ENCODE measurements at regions not wholly inside any gene's neighbourhood (a gene's known extent, or its start where the extent isn't known, plus 50 kb on each side); places are given as distances from the start of the nearest gene placed in this dataset.
"Not testable (repeated sequence)": the region's sequence is repeated elsewhere in the genome, so short reads cannot be mapped to it uniquely, and the experiment has no call there.

- no peaks in the 10 kb centered on the region for H3K27me3 ChIP-seq
- no peak overlapping the region for H3K4me3 ChIP-seq
- peaks cover 7% of the 10 kb centered on the region for H3K4me1 ChIP-seq
- no peaks in the 10 kb centered on the region for H3K36me3 ChIP-seq
- TF ChIP-seq POLR2A (IDR thresholded peaks at IDR 0.05) (no peak), POLR2AphosphoS5 (IDR thresholded peaks at IDR 0.05) (no peak), EP300 (IDR thresholded peaks at IDR 0.05) (no peak), CTCF (IDR thresholded peaks at IDR 0.05) (no peak)
- peaks cover 10% of the 10 kb centered on the region for H3K9me3 ChIP-seq
- no peak for DNase-seq (ENCODE audit: low spot score in 2 of 2)
- no peak overlapping the region for H3K27ac ChIP-seq
- 34% methylated on average over 3 of the region's 3 CpGs for WGBS
Measured at GRCh38 chr6:155755452-155755851, 299.8 kb upstream of the NOX3 start.

DNA sequence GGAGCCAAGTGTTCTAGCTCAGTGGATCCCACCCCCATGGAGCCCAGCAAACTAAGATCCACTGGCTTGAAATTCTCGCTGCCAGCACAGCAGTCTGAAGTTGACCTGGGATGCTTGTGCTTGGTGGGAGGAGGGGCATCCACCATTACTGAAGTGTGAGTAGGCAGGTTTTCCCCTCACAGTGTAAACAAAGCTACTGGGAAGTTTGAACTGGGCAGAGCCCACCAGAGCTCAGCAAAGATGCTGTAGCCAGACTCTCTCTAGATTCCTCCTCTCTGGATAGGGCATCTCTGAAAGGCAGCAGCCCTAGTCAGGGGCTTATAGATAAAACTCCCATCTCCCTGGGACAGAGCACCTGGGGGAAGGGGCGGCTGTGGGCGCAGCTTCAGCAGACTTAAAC lies 293.1 kb upstream of the NOX3 start:
- H3K4me1 ChIP-seq; H3K4me3 ChIP-seq; H3K27ac ChIP-seq; H3K9me3 ChIP-seq; DNase-seq (ENCODE audit: low spot score in 2 of 2); H3K36me3 ChIP-seq; H3K27me3 ChIP-seq: not testable (repeated sequence)
- 90% methylated on average over 1 of the region's 3 CpGs for whole genome bisulfite sequencing

GRCh38 chr6:155747491-155747890 lies 291.9 kb upstream of the NOX3 start:
- Histone ChIP-seq H3K9me3 (peaks cover 6% of the 10 kb centered on the region), H3K27ac (no peak overlapping the region), H3K4me3 (no peak overlapping the region), H3K27me3 (no peaks in the 10 kb centered on the region), H3K36me3 (no peaks in the 10 kb centered on the region), H3K4me1 (no peaks in the 10 kb centered on the region)
- WGBS, result 70% methylated on average over 3 of the region's 3 CpGs
- TF ChIP-seq POLR2AphosphoS5 (IDR thresholded peaks at IDR 0.05), result no peak
- no peak for TF ChIP-seq CTCF (IDR thresholded peaks at IDR 0.05)
- no peak for TF ChIP-seq EP300 (IDR thresholded peaks at IDR 0.05)
- TF ChIP-seq POLR2A (IDR thresholded peaks at IDR 0.05), result no peak
- no peak for DNase-seq (ENCODE audit: low spot score in 2 of 2)

DNA sequence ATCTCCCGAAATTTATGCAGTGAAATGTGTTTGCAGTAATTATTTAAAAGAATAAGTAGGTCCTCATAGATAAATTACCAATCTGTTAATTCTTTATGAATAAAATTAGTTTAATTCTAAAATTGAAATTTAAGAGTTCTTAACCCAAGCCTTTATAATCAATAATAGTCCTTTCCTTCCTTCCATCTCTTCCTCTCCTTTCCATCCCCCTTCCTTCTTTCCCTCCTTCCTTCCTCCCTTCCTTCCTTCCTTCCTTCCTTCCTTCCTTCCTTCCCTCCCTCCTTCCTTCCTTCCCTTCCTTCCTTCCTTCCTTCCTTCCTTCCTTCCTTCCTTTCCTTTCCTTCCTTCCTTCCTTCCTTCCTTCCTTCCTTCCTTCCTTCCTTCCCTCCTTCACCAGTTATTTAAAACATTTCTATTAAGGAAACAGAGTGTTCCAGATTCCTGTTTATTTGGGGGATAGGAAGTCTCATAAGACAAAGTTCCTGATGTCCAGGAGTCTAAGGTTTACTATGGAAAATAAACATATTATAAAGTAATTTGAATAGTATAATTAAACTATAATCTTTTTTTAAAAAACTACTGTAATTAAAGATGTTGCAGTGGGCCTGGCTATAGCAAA lies 285.3 kb upstream of the NOX3 start:
- Histone ChIP-seq H3K9me3 (no peaks in the 10 kb centered on the region), H3K36me3 (no peaks in the 10 kb centered on the region), H3K27ac (no peak overlapping the region), H3K4me1 (no peaks in the 10 kb centered on the region), H3K27me3 (no peaks in the 10 kb centered on the region), H3K4me3 (no peak overlapping the region)
- WGBS, result 82% methylated on average over 1 of the region's 1 CpG
- TF ChIP-seq POLR2AphosphoS5 (IDR thresholded peaks at IDR 0.05), result no peak
- no peak for TF ChIP-seq EP300 (IDR thresholded peaks at IDR 0.05)
- TF ChIP-seq POLR2A (IDR thresholded peaks at IDR 0.05), result no peak
- no peak for TF ChIP-seq CTCF (IDR thresholded peaks at IDR 0.05)
- no peak for DNase-seq (ENCODE audit: low spot score in 2 of 2)

- Histone ChIP-seq H3K27ac (no peak overlapping the region), H3K27me3 (no peaks in the 10 kb centered on the region), H3K36me3 (no peaks in the 10 kb centered on the region), H3K9me3 (no peaks in the 10 kb centered on the region), H3K4me3 (no peak overlapping the region), H3K4me1 (no peaks in the 10 kb centered on the region)
- WGBS, result 64% methylated on average over 3 of the region's 3 CpGs
- DNase-seq (ENCODE audit: low spot score in 2 of 2), result no peak
- TF ChIP-seq CTCF (IDR thresholded peaks at IDR 0.05) (no peak), POLR2A (IDR thresholded peaks at IDR 0.05) (no peak)
Measured at GRCh38 chr6:155738602-155739105, 283.0 kb upstream of the NOX3 start.

- no peak overlapping the region for H3K4me3 ChIP-seq
- DNase-seq (ENCODE audit: low spot score in 2 of 2), result no peak
- H3K36me3 ChIP-seq, result no peaks in the 10 kb centered on the region
- H3K9me3 ChIP-seq, result no peaks in the 10 kb centered on the region
- H3K27ac ChIP-seq, result no peak overlapping the region
- TF ChIP-seq POLR2A (IDR thresholded peaks at IDR 0.05), result no peak
- H3K27me3 ChIP-seq, result no peaks in the 10 kb centered on the region
- 75% methylated on average over 1 of the region's 1 CpG for WGBS
- no peaks in the 10 kb centered on the region for H3K4me1 ChIP-seq
Measured at GRCh38 chr6:155717374-155717773, 261.7 kb upstream of the NOX3 start.

Measured in suprapubic skin (tissue), 4 donors.